HCT116 (cell line): ENCODE measurements at regions not wholly inside any gene's neighbourhood (a gene's known extent, or its start where the extent isn't known, plus 50 kb on each side); places are given as distances from the start of the nearest gene placed in this dataset.
A peak's percentile ranks its signal among the peaks of the same experiment; 100 is the strongest.

Experiments used
- CTCF ChIP-seq, 3 experiments: fragments of 200-600 bp in 1 of 3; sonication (generic) in 1 of 3; IDR thresholded peaks in 2 of 3; conservative IDR thresholded peaks in 1 of 3; 2 replicates each; pipeline ENCODE4 v1.5.1; 2012 to 2017; ENCODE audit warnings: low read depth in 2 of 3, low read length in 2 of 3, antibody characterized with exemption in 1 of 3, borderline replicate concordance in 1 of 3, control low read depth in 1 of 3, mild to moderate bottlenecking in 1 of 3, mixed read lengths in 1 of 3, mixed run types in 1 of 3, moderate library complexity in 1 of 3; ENCODE audit not compliant: insufficient read depth in 1 of 3
- EZH2 ChIP-seq: fragments of 200-600 bp; sonication (generic); IDR thresholded peaks from 2 replicates; pipeline ENCODE4 v1.6.1; 2017; ENCODE audit warnings: antibody characterized with exemption, mixed run types
- EZH2phosphoT487 ChIP-seq: fragments of 200-600 bp; IDR thresholded peaks from 2 replicates; pipeline ENCODE4 v1.6.1; 2018; ENCODE audit warnings: antibody characterized with exemption, borderline replicate concordance
- POLR2A ChIP-seq: IDR thresholded peaks from 2 replicates; pipeline ENCODE4 v1.7.0; 2011; ENCODE audit warnings: borderline replicate concordance; ENCODE audit not compliant: insufficient read depth, insufficient read length; ENCODE audit errors: extremely low read depth
- POLR2AphosphoS5 ChIP-seq: IDR thresholded peaks from 2 replicates; pipeline ENCODE4 v1.6.1; 2011; ENCODE audit warnings: mild to moderate bottlenecking, low read depth, low read length, moderate library complexity
- RAD21 ChIP-seq: IDR thresholded peaks from 2 replicates; pipeline ENCODE4 v1.6.1; 2012; ENCODE audit warnings: low read depth, mild to moderate bottlenecking
- TF ChIP-seq, protein P1 (sequence below): IDR thresholded peaks from 2 replicates; pipeline ENCODE4 v1.6.1; 2012

DNA sequence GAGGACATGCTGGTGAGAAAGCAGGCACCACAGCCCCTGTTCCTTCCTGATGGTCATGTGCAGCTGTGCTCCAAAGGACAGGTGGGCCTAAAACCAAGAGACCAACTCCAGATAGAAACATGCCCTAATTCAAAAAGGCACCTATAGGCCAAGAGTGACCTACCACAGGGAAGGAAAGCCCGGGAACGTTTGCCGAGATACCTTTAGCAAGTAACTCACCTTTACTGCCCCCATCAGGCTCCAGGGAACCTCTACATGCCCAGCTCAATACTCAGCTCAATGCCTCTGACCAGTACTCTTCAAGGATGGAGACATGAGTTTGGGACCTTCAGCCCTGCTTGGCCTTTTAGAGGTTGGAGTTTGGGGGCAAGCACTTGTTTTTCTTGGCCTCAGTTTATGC lies 172.8 kb upstream of the FSTL4 start:
- no peak for TF ChIP-seq RAD21
- TF ChIP-seq CTCF (IDR thresholded peaks at IDR 0.05 in 2 of 3, conservative IDR thresholded peaks at IDR 0.05 in 1 of 3; ENCODE audit: borderline replicate concordance in 1 of 3, insufficient read depth in 1 of 3, low read depth in 2 of 3, low read length in 2 of 3): peak in 2 of 3 experiments; percentile 17 to 19; a peak in 1 of 6 replicates
- no peak for TF ChIP-seq POLR2A
- no peak for TF ChIP-seq POLR2AphosphoS5
- TF ChIP-seq EZH2phosphoT487: no peak
- no peak for TF ChIP-seq EZH2
- TF ChIP-seq, protein P1, sequence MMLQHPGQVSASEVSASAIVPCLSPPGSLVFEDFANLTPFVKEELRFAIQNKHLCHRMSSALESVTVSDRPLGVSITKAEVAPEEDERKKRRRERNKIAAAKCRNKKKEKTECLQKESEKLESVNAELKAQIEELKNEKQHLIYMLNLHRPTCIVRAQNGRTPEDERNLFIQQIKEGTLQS: no peak
